T-helper 1 cell treated with Interleukin-12 subunit alpha and Interleukin-12 subunit beta and Interleukin-4 antibody, amounts not matched to agents 30 μg/mL and 1 μg/mL, for 36 hours (primary cell): ENCODE measurements at regions not wholly inside any gene's neighbourhood (a gene's known extent, or its start where the extent isn't known, plus 50 kb on each side); places are given as distances from the start of the nearest gene placed in this dataset.

Experiments used
- H3K27ac Mint-ChIP-seq: one replicate; pipeline ENCODE4 v1.8.0; 2021; ENCODE audit warnings: mild to moderate bottlenecking, mixed read lengths
- H3K27me3 Mint-ChIP-seq: one replicate; pipeline ENCODE4 v1.8.0; 2021; ENCODE audit warnings: low read depth, mixed read lengths
- H3K36me3 Mint-ChIP-seq: one replicate; pipeline ENCODE4 v1.8.0; 2021; ENCODE audit warnings: low read depth, mixed read lengths
- H3K4me1 Mint-ChIP-seq: one replicate; pipeline ENCODE4 v1.8.0; 2021; ENCODE audit warnings: low read depth, mixed read lengths
- H3K4me3 Mint-ChIP-seq: one replicate; pipeline ENCODE4 v1.8.0; 2021; ENCODE audit warnings: mild to moderate bottlenecking, moderate library complexity, mixed read lengths
- H3K9me3 Mint-ChIP-seq: one replicate; pipeline ENCODE4 v1.8.0; 2021; ENCODE audit warnings: mixed read lengths

DNA sequence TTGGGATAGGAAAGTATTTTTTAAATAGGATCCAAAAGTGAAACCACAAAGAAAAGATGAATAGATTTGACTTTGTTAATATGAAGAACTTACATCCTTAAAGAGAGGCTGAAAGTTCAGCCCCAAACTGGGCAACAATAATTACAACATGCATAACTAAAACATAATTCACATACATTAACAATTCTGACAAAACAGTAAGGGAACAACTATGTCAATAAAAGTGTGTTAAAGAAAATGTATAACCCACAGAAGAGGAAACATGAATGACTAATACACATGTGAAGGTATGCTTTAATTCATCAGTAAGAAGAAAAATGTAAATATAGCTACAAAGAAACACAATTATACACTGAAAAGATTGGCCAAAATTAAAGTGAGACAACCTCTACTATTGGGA is 1597.6 kb upstream of the MIR17HG start:
- Mint-ChIP-seq H3K27ac (no peak overlapping the region), H3K27me3 (no peaks in the 10 kb centered on the region), H3K36me3 (no peaks in the 10 kb centered on the region), H3K4me3 (no peak overlapping the region), H3K9me3 (peaks cover 4% of the 10 kb centered on the region), H3K4me1 (no peaks in the 10 kb centered on the region)

- no peaks in the 10 kb centered on the region for H3K4me1 Mint-ChIP-seq
- H3K27me3 Mint-ChIP-seq: no peaks in the 10 kb centered on the region
- peaks cover 4% of the 10 kb centered on the region for H3K9me3 Mint-ChIP-seq
- H3K4me3 Mint-ChIP-seq: no peak overlapping the region
- no peaks in the 10 kb centered on the region for H3K36me3 Mint-ChIP-seq
- H3K27ac Mint-ChIP-seq: no peak overlapping the region
Observed at GRCh38 chr13:89750371-89750770, 1597.1 kb upstream of the MIR17HG start.

- H3K36me3 Mint-ChIP-seq: no peaks in the 10 kb centered on the region
- H3K4me1 Mint-ChIP-seq: no peaks in the 10 kb centered on the region
- peaks cover 4% of the 10 kb centered on the region for H3K9me3 Mint-ChIP-seq
- H3K27ac Mint-ChIP-seq: no peak overlapping the region
- H3K4me3 Mint-ChIP-seq: no peak overlapping the region
- H3K27me3 Mint-ChIP-seq: no peaks in the 10 kb centered on the region
Observed at GRCh38 chr13:89751432-89751930, 1596.0 kb upstream of the MIR17HG start.

GRCh38 chr13:89752394-89752793 is 1595.1 kb upstream of the MIR17HG start:
- Mint-ChIP-seq H3K27me3 (no peaks in the 10 kb centered on the region), H3K9me3 (peaks cover 4% of the 10 kb centered on the region), H3K36me3 (no peaks in the 10 kb centered on the region), H3K4me3 (no peak overlapping the region), H3K27ac (no peak overlapping the region), H3K4me1 (no peaks in the 10 kb centered on the region)

DNA sequence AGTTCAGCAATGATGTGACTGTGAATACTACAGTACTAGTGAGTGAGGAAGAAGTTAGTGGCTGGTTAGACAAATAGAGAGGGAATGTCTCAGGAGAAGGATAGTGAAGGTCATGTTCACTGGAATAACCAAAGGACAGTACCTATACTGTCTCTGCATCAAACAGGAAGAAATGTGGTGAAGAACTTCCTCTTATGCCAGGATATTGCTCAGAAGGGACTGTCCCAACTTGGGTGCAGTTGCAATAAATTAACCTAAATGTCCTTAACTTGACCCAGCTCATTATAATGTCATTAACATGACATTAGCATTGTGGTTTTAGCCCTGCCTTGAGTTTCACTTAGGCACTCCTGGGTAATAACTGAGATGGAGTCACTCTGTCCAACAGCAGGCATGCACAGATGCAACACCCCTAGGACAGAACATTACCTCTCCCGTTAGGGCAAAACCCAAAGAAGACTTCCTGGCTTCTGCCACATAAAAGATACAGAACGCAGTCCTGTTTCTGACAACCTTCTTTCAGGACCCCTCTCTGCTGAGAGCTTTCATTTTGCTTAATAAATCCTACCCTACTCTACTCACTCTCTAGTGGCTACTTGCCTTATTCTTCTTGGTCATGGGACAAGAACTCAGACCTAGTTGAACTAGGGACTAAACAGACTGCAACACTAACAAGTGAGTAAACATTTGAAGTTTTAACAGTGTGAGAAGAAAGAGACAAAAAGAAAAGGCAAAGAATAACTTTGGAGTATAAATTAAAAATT is 1591.6 kb upstream of the MIR17HG start:
- Mint-ChIP-seq H3K36me3 (no peaks in the 10 kb centered on the region), H3K27me3 (no peaks in the 10 kb centered on the region), H3K4me3 (no peak overlapping the region), H3K27ac (no peak overlapping the region), H3K9me3 (peaks cover 8% of the 10 kb centered on the region), H3K4me1 (no peaks in the 10 kb centered on the region)

- no peaks in the 10 kb centered on the region for H3K36me3 Mint-ChIP-seq
- H3K9me3 Mint-ChIP-seq: peaks cover 5% of the 10 kb centered on the region
- no peak overlapping the region for H3K4me3 Mint-ChIP-seq
- H3K27ac Mint-ChIP-seq: no peak overlapping the region
- H3K27me3 Mint-ChIP-seq: no peaks in the 10 kb centered on the region
- H3K4me1 Mint-ChIP-seq: no peaks in the 10 kb centered on the region
Observed at GRCh38 chr13:89763005-89763404, 1584.5 kb upstream of the MIR17HG start.

GRCh38 chr13:89783221-89783755 is 1564.2 kb upstream of the MIR17HG start:
- Mint-ChIP-seq H3K4me3 (no peak overlapping the region), H3K27me3 (no peaks in the 10 kb centered on the region), H3K36me3 (no peaks in the 10 kb centered on the region), H3K4me1 (no peaks in the 10 kb centered on the region), H3K9me3 (peaks cover 7% of the 10 kb centered on the region), H3K27ac (no peak overlapping the region)

- Mint-ChIP-seq H3K36me3 (no peaks in the 10 kb centered on the region), H3K27me3 (no peaks in the 10 kb centered on the region), H3K4me1 (no peaks in the 10 kb centered on the region), H3K4me3 (no peak overlapping the region), H3K27ac (no peak overlapping the region), H3K9me3 (peaks cover 12% of the 10 kb centered on the region)
Observed at GRCh38 chr13:89784161-89784809, 1563.2 kb upstream of the MIR17HG start.

DNA sequence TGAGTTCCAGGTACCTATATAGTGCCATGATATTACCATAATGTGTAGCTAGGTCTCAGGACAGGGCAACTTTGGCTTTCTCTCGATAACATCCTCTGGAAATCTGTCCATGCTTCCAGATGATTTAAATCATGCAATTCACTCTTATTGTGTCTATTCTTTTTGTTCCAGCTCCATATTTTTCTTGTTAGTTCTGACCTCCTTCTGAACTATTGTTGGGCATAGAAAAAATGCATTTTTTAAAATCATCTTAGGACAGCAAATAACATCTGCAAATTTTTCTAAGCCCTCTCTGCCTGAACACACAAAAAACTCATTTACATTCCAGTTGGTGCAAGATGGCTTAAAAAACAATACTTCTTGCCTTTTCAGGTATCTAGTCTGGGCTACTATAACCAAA is 1561.0 kb upstream of the MIR17HG start:
- no peak overlapping the region for H3K4me3 Mint-ChIP-seq
- no peaks in the 10 kb centered on the region for H3K36me3 Mint-ChIP-seq
- H3K4me1 Mint-ChIP-seq: no peaks in the 10 kb centered on the region
- no peaks in the 10 kb centered on the region for H3K27me3 Mint-ChIP-seq
- no peak overlapping the region for H3K27ac Mint-ChIP-seq
- H3K9me3 Mint-ChIP-seq: peaks cover 11% of the 10 kb centered on the region

DNA sequence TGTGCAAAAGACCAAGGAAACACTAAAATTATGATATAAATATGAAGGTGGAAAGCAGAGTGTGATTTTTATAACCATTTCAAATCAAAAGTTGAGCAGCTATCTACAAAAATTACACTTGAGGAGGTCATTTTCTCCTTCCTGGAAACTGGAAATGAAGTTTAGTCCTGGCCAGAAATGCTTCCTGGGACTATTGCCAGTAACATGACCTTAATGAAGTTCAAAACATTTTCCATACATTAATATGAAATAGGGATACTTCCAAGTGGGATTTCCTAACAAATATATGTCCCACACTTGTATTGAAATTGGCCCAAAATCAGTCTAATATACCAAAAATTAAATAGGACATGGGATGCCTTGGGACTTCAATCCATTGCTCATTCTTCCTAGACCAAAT is 1556.8 kb upstream of the MIR17HG start:
- Mint-ChIP-seq H3K27ac (no peak overlapping the region), H3K27me3 (no peaks in the 10 kb centered on the region), H3K36me3 (no peaks in the 10 kb centered on the region), H3K4me3 (no peak overlapping the region), H3K4me1 (no peaks in the 10 kb centered on the region), H3K9me3 (peaks cover 20% of the 10 kb centered on the region)

DNA sequence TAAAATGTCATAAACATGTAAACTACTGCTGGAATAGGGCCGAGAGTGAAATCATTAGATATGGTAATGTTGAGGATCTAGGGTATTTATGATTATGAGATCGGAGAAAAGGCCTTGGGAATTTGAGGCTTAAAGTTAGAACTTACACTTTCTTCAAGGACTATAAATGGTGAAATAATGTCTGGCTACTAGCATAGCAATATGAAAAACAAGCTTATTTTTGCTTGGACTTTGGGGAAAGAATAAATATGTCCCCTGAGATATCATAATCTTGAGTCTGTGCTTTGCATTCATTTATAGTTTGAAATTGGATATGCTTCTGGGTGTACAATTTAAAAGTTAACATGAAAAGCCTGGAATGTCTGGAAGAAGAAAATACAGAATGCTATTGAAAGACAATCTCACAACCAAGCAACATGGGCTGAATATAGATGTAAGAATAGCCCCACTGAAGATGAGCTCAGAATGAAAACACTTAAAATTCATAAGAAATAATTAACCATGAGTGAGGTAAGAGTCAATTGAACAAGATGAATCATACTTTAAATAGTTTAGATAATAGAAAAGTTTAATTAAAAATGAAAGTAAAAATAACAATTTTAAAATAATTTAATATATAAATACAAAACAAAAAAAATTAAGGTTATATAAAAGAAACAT is 1555.4 kb upstream of the MIR17HG start:
- Mint-ChIP-seq H3K4me3 (no peak overlapping the region), H3K27ac (no peak overlapping the region), H3K9me3 (peaks cover 22% of the 10 kb centered on the region), H3K36me3 (no peaks in the 10 kb centered on the region), H3K27me3 (no peaks in the 10 kb centered on the region), H3K4me1 (no peaks in the 10 kb centered on the region)

- no peaks in the 10 kb centered on the region for H3K4me1 Mint-ChIP-seq
- H3K36me3 Mint-ChIP-seq: no peaks in the 10 kb centered on the region
- H3K4me3 Mint-ChIP-seq: no peak overlapping the region
- H3K9me3 Mint-ChIP-seq: peaks cover 16% of the 10 kb centered on the region
- no peaks in the 10 kb centered on the region for H3K27me3 Mint-ChIP-seq
- no peak overlapping the region for H3K27ac Mint-ChIP-seq
Observed at GRCh38 chr13:89796196-89796595, 1551.3 kb upstream of the MIR17HG start.

- peaks cover 4% of the 10 kb centered on the region for H3K9me3 Mint-ChIP-seq
- H3K4me3 Mint-ChIP-seq: no peak overlapping the region
- H3K27ac Mint-ChIP-seq: no peak overlapping the region
- H3K27me3 Mint-ChIP-seq: no peaks in the 10 kb centered on the region
- no peaks in the 10 kb centered on the region for H3K4me1 Mint-ChIP-seq
- no peaks in the 10 kb centered on the region for H3K36me3 Mint-ChIP-seq
Observed at GRCh38 chr13:89803839-89804238, 1543.6 kb upstream of the MIR17HG start.

- no peak overlapping the region for H3K4me3 Mint-ChIP-seq
- H3K27me3 Mint-ChIP-seq: no peaks in the 10 kb centered on the region
- no peaks in the 10 kb centered on the region for H3K36me3 Mint-ChIP-seq
- H3K9me3 Mint-ChIP-seq: peaks cover 8% of the 10 kb centered on the region
- no peak overlapping the region for H3K27ac Mint-ChIP-seq
- H3K4me1 Mint-ChIP-seq: no peaks in the 10 kb centered on the region
Observed at GRCh38 chr13:89806594-89806993, 1540.9 kb upstream of the MIR17HG start.

DNA sequence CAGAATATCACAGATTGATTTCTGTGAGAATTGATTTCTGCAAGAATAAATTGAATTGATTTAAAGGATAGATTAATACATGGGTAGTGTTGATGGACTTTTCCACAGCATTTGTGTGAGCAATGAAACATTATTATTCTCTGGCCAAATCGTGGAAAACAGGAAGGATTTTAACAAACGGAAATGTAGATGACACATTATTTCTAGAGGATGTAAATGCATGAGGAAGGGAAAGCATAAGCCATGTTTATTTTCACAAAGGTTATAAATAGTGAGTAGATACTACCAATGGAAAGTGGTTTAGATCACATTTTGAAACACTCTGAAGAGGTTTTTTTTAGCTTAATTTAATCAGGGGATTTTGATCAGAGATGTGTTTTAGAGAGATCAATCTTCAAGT is 1534.6 kb upstream of the MIR17HG start:
- Mint-ChIP-seq H3K27ac (no peak overlapping the region), H3K27me3 (no peaks in the 10 kb centered on the region), H3K9me3 (peaks cover 21% of the 10 kb centered on the region), H3K4me1 (no peaks in the 10 kb centered on the region), H3K36me3 (no peaks in the 10 kb centered on the region), H3K4me3 (no peak overlapping the region)
